WTC11 (cell line): ENCODE measurements at regions not wholly inside any gene's neighbourhood (a gene's known extent, or its start where the extent isn't known, plus 50 kb on each side); places are given as distances from the start of the nearest gene placed in this dataset.

Experiments
- ATAC-seq: fragments of 200-7000 bp; cut with Tn5 transposase; 2 replicates; pipeline ENCODE4 v1.10.0; 2021; ENCODE audit warnings: mild to moderate bottlenecking, moderate library complexity
- CTCF ChIA-PET: fragments of 300-600 bp; sonication (Branson Sonifier 250); formaldehyde crosslinking; loops from one replicate; lab custom pipeline; 2021; ENCODE audit warnings: antibody characterized with exemption; lab: Charles Lee
- POLR2A ChIA-PET: fragments of 350-600 bp; sonication (Branson Sonifier 250); formaldehyde crosslinking; loops from one replicate; lab custom pipeline; 2021; ENCODE audit warnings: antibody characterized with exemption; lab: Charles Lee
- DNase-seq: peaks from one replicate; pipeline ENCODE4 v3.0.0; 2021; ENCODE audit warnings: low spot score
- H3K27ac Mint-ChIP-seq: 2 replicates; pipeline ENCODE4 v1.8.0; 2021; ENCODE audit warnings: mixed read lengths
- H3K27me3 Mint-ChIP-seq: 2 replicates; pipeline ENCODE4 v1.8.0; 2021; ENCODE audit warnings: low read depth, mild to moderate bottlenecking, moderate library complexity, mixed read lengths
- H3K36me3 Mint-ChIP-seq: 2 replicates; pipeline ENCODE4 v1.8.0; 2021; ENCODE audit warnings: mixed read lengths
- H3K4me1 Mint-ChIP-seq: 2 replicates; pipeline ENCODE4 v1.8.0; 2022; ENCODE audit warnings: mixed read lengths
- H3K4me3 Mint-ChIP-seq: 2 replicates; pipeline ENCODE4 v1.8.0; 2021; ENCODE audit warnings: mild to moderate bottlenecking, moderate library complexity, mixed read lengths
- H3K9me3 Mint-ChIP-seq: 2 replicates; pipeline ENCODE4 v1.8.0; 2021; ENCODE audit warnings: mixed read lengths
- ATF6 ChIP-seq: sonication (generic); formaldehyde crosslinking; IDR thresholded peaks from 2 replicates; pipeline ENCODE4 v1.8.1; 2023; ENCODE audit warnings: mild to moderate bottlenecking, missing genetic modification reagents
- CDX4 ChIP-seq: fragments of 250-450 bp; sonication (Bioruptor Pico); IDR thresholded peaks from 2 replicates; pipeline ENCODE4 v1.9.0; 2021; ENCODE audit warnings: moderate library complexity, mild to moderate bottlenecking, inconsistent platforms, borderline replicate concordance
- CREB1 ChIP-seq: sonication (generic); formaldehyde crosslinking; IDR thresholded peaks from 2 replicates; pipeline ENCODE4 v1.8.0; 2023; ENCODE audit warnings: mild to moderate bottlenecking, missing genetic modification reagents
- EMX1 ChIP-seq: fragments of 250-450 bp; sonication (Bioruptor Pico); IDR thresholded peaks from 2 replicates; pipeline ENCODE4 v1.8.0; 2021; ENCODE audit warnings: mild to moderate bottlenecking
- KAT7 ChIP-seq: sonication (generic); formaldehyde crosslinking; IDR thresholded peaks from 2 replicates; pipeline ENCODE4 v1.8.1; 2023; ENCODE audit warnings: missing genetic modification reagents, mild to moderate bottlenecking, borderline replicate concordance
- NR3C1 ChIP-seq: sonication (generic); formaldehyde crosslinking; conservative IDR thresholded peaks from 2 replicates; pipeline ENCODE4 v1.8.1; 2023; ENCODE audit warnings: low read depth, mild to moderate bottlenecking, missing genetic modification reagents
- PRDM15 ChIP-seq: sonication (generic); formaldehyde crosslinking; IDR thresholded peaks from 2 replicates; pipeline ENCODE4 v1.8.0; 2022; ENCODE audit warnings: missing genetic modification reagents
- RELA ChIP-seq: sonication (generic); formaldehyde crosslinking; IDR thresholded peaks from 2 replicates; pipeline ENCODE4 v1.8.1; 2022; ENCODE audit warnings: missing genetic modification reagents, mild to moderate bottlenecking, borderline replicate concordance
- STAT6 ChIP-seq: sonication (generic); formaldehyde crosslinking; conservative IDR thresholded peaks from 2 replicates; pipeline ENCODE4 v1.8.1; 2023; ENCODE audit warnings: mild to moderate bottlenecking, low read depth, missing genetic modification reagents, moderate library complexity
- TCF7 ChIP-seq: sonication (generic); formaldehyde crosslinking; IDR thresholded peaks from 2 replicates; pipeline ENCODE4 v1.8.0; 2022; ENCODE audit warnings: mild to moderate bottlenecking, low read depth, missing genetic modification reagents, moderate library complexity
- TEAD1 ChIP-seq: sonication (generic); formaldehyde crosslinking; IDR thresholded peaks from 2 replicates; pipeline ENCODE4 v1.8.0; 2022; ENCODE audit warnings: mild to moderate bottlenecking, missing genetic modification reagents
- TEAD4 ChIP-seq: sonication (generic); formaldehyde crosslinking; IDR thresholded peaks from 2 replicates; pipeline ENCODE4 v1.8.0; 2022; ENCODE audit warnings: mild to moderate bottlenecking, missing genetic modification reagents
- TP53 ChIP-seq: sonication (generic); formaldehyde crosslinking; IDR thresholded peaks from 2 replicates; pipeline ENCODE4 v1.8.1; 2023; ENCODE audit warnings: mild to moderate bottlenecking, missing genetic modification reagents
- TF ChIP-seq, protein P1 (sequence below): fragments of 250-450 bp; sonication (Bioruptor Pico); conservative IDR thresholded peaks from 2 replicates; pipeline ENCODE4 v1.9.0; 2021; ENCODE audit warnings: mild to moderate bottlenecking
- TF ChIP-seq, protein P2 (sequence below): sonication (generic); formaldehyde crosslinking; IDR thresholded peaks from 2 replicates; pipeline ENCODE4 v1.8.0; 2023; ENCODE audit warnings: missing genetic modification reagents, mild to moderate bottlenecking, borderline replicate concordance

- CTCF ChIA-PET, result no interaction called here
- Mint-ChIP-seq H3K27me3 (no peaks in the 10 kb centered on the region; the same call in 1 of the 2 replicates), H3K4me3 (no peak overlapping the region), H3K27ac (no peak overlapping the region), H3K4me1 (no peaks in the 10 kb centered on the region), H3K9me3 (no peaks in the 10 kb centered on the region), H3K36me3 (no peaks in the 10 kb centered on the region)
- DNase-seq (no peak), ATAC-seq (no peak)
- POLR2A ChIA-PET, result no interaction called here
- TF ChIP-seq ATF6 (CRISPR knock-in tag), result no peak
- no peak for TF ChIP-seq TEAD4 (CRISPR knock-in tag)
Measured at GRCh38 chr3:83890763-83891135, 1068.0 kb upstream of the CADM2 start.

DNA sequence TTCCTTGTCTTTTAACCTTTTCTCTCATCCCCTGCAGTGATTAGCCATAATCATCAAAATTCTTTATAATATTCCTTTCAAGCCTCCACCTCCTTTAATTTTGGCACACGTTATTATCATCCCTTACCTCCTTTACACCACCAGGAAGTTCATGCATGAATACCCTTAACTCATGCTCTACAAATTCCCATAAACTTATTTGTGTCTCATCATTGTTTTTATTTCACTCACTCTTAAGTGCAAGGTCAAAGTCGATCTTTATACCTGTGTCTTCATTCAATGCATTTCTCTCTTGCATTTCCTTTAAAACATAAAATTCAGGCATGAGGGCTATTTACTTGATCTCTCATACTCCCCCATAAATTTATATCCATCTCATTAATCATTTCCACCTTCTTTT lies 1064.6 kb upstream of the CADM2 start:
- H3K9me3 Mint-ChIP-seq, result no peaks in the 10 kb centered on the region

More for the DNA sequence above, 1064.6 kb upstream of the CADM2 start:
- Mint-ChIP-seq H3K27ac (no peak overlapping the region), H3K4me3 (no peak overlapping the region), H3K27me3 (no peaks in the 10 kb centered on the region; the same call in 1 of the 2 replicates), H3K36me3 (no peaks in the 10 kb centered on the region), H3K4me1 (no peaks in the 10 kb centered on the region)
- DNase-seq (no peak), ATAC-seq (no peak)
- POLR2A ChIA-PET, result no interaction called here
- TF ChIP-seq RELA, result no peak
- no peak for TF ChIP-seq TEAD1 (CRISPR knock-in tag)
- no peak for TF ChIP-seq KAT7 (CRISPR knock-in tag)
- no peak for TF ChIP-seq EMX1 (CRISPR knock-in tag)
- no peak for TF ChIP-seq PRDM15 (CRISPR knock-in tag)
- no peak for TF ChIP-seq CDX4
- TF ChIP-seq TP53, result no peak
- TF ChIP-seq STAT6 (CRISPR knock-in tag), result no peak
- TF ChIP-seq, protein P1, sequence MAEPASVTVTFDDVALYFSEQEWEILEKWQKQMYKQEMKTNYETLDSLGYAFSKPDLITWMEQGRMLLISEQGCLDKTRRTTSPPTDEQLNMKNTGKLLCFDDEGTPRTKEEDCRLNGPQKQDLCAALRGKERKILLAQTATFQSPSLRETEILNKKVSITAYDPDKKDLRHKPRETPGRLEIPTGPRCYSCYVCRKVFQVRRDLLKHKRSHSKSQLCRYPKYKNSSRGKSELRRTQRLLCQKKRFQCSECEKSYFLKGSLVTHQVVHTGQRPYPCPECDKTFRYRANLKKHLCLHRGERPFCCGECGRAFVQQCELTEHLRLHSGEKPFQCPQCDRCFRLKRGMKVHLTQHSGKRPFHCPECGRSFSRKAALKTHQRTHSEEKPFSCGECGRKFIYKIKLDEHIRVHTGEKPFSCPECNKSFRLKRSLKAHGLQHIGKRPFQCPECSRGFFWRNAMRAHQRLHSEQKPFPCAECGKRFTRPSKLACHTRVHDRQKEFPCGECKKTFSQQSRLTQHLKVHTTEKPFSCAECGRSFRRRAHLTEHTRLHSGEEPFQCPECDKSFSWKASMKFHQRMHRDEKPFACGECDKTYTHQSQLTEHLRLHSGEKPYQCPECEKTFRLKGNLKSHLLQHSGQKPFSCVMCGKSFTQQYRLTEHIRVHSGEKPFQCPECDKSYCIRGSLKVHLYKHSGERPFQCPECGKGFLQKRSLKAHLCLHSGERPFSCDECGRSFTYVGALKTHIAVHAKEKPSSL, result no peak
- TF ChIP-seq, protein P2, sequence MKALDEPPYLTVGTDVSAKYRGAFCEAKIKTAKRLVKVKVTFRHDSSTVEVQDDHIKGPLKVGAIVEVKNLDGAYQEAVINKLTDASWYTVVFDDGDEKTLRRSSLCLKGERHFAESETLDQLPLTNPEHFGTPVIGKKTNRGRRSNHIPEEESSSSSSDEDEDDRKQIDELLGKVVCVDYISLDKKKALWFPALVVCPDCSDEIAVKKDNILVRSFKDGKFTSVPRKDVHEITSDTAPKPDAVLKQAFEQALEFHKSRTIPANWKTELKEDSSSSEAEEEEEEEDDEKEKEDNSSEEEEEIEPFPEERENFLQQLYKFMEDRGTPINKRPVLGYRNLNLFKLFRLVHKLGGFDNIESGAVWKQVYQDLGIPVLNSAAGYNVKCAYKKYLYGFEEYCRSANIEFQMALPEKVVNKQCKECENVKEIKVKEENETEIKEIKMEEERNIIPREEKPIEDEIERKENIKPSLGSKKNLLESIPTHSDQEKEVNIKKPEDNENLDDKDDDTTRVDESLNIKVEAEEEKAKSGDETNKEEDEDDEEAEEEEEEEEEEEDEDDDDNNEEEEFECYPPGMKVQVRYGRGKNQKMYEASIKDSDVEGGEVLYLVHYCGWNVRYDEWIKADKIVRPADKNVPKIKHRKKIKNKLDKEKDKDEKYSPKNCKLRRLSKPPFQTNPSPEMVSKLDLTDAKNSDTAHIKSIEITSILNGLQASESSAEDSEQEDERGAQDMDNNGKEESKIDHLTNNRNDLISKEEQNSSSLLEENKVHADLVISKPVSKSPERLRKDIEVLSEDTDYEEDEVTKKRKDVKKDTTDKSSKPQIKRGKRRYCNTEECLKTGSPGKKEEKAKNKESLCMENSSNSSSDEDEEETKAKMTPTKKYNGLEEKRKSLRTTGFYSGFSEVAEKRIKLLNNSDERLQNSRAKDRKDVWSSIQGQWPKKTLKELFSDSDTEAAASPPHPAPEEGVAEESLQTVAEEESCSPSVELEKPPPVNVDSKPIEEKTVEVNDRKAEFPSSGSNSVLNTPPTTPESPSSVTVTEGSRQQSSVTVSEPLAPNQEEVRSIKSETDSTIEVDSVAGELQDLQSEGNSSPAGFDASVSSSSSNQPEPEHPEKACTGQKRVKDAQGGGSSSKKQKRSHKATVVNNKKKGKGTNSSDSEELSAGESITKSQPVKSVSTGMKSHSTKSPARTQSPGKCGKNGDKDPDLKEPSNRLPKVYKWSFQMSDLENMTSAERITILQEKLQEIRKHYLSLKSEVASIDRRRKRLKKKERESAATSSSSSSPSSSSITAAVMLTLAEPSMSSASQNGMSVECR (CRISPR knock-in tag), result no peak
- no peak for TF ChIP-seq TCF7 (CRISPR knock-in tag)
- no peak for TF ChIP-seq NR3C1 (CRISPR knock-in tag)
- TF ChIP-seq CREB1 (CRISPR knock-in tag), result no peak
- CTCF ChIA-PET, result no interaction called here
